DOHH2 (cell line): ENCODE measurements at regions not wholly inside any gene's neighbourhood (a gene's known extent, or its start where the extent isn't known, plus 50 kb on each side); places are given as distances from the start of the nearest gene placed in this dataset.

ENCODE experiments used
- H3F3A ChIP-seq: fragments of 200-600 bp; sonication (generic), shearing (Covaris generic); 2 replicates; pipeline ENCODE4 v1.6.0; 2016; ENCODE audit warnings: antibody characterized with exemption, mild to moderate bottlenecking; ENCODE audit not compliant: control insufficient read depth, insufficient read depth
- H3K27ac ChIP-seq: fragments of 200-600 bp; sonication (generic); 2 replicates; pipeline ENCODE4 v1.5.1; 2014; ENCODE audit warnings: low read depth, mild to moderate bottlenecking, low read length, moderate library complexity
- H3K27me3 ChIP-seq: fragments of 200-600 bp; sonication (generic); 2 replicates; pipeline ENCODE4 v1.6.1; 2014; ENCODE audit warnings: mild to moderate bottlenecking, low read length, mixed read lengths; ENCODE audit not compliant: control insufficient read depth
- H3K36me3 ChIP-seq: fragments of 200-600 bp; sonication (generic); 2 replicates; pipeline ENCODE4 v1.6.1; 2014; ENCODE audit warnings: mild to moderate bottlenecking, low read length, moderate library complexity, mixed read lengths; ENCODE audit not compliant: control insufficient read depth
- H3K4me1 ChIP-seq: fragments of 200-600 bp; sonication (generic); 2 replicates; pipeline ENCODE4 v1.6.1; 2014; ENCODE audit warnings: mild to moderate bottlenecking, low read length, mixed read lengths; ENCODE audit not compliant: control insufficient read depth
- H3K4me2 ChIP-seq: fragments of 200-600 bp; sonication (generic); 2 replicates; pipeline ENCODE4 v1.6.0; 2014; ENCODE audit warnings: mild to moderate bottlenecking, low read length, moderate library complexity
- H3K4me3 ChIP-seq: fragments of 200-600 bp; sonication (generic); 2 replicates; pipeline ENCODE4 v1.5.1; 2014; ENCODE audit warnings: mild to moderate bottlenecking, low read length, mixed read lengths
- H3K79me2 ChIP-seq: fragments of 200-600 bp; sonication (generic); 2 replicates; pipeline ENCODE4 v1.6.1; 2014; ENCODE audit warnings: mild to moderate bottlenecking, low read length, mixed read lengths; ENCODE audit not compliant: control insufficient read depth
- H3K9me2 ChIP-seq: fragments of 200-600 bp; sonication (generic); replicated peaks from 2 replicates; pipeline ENCODE4 v1.6.1; 2014; ENCODE audit warnings: mild to moderate bottlenecking, low read length, mixed read lengths; ENCODE audit not compliant: control insufficient read depth
- H3K9me3 ChIP-seq: fragments of 200-600 bp; sonication (generic); 2 replicates; pipeline ENCODE4 v1.6.1; 2014; ENCODE audit warnings: antibody characterized with exemption, low read length, mixed read lengths; ENCODE audit not compliant: control insufficient read depth, insufficient read depth
- H4K20me1 ChIP-seq: fragments of 200-600 bp; sonication (generic); 2 replicates; pipeline ENCODE4 v1.6.0; 2014; ENCODE audit warnings: low read depth, mild to moderate bottlenecking, antibody characterized with exemption, low read length, moderate library complexity; ENCODE audit not compliant: control insufficient read depth, insufficient read depth
- CTCF ChIP-seq: fragments of 200-600 bp; sonication (generic); IDR thresholded peaks from one replicate; pipeline ENCODE4 v1.5.1; 2014; ENCODE audit warnings: antibody characterized with exemption, mild to moderate bottlenecking, low read depth, low read length; ENCODE audit not compliant: poor library complexity, severe bottlenecking
- EZH2phosphoT487 ChIP-seq: fragments of 200-600 bp; sonication (generic); IDR thresholded peaks from 2 replicates; pipeline ENCODE4 v1.6.1; 2017; ENCODE audit warnings: borderline replicate concordance, mild to moderate bottlenecking, antibody characterized with exemption, low read length, moderate library complexity, mixed read lengths

GRCh38 chr7:42400211-42400772, 163.3 kb upstream of the GLI3 start:
- no peak for TF ChIP-seq CTCF
- TF ChIP-seq EZH2phosphoT487 = no peak
- H4K20me1 ChIP-seq = no peaks in the 10 kb centered on the region
- H3K36me3 ChIP-seq = no peaks in the 10 kb centered on the region
- no peaks in the 10 kb centered on the region for H3K9me3 ChIP-seq
- no peaks in the 10 kb centered on the region for H3K9me2 ChIP-seq
- no peak overlapping the region for H3K27ac ChIP-seq
- H3K27me3 ChIP-seq = no peaks in the 10 kb centered on the region
- no peaks in the 10 kb centered on the region for H3F3A ChIP-seq
- H3K4me3 ChIP-seq = no peak overlapping the region
- H3K79me2 ChIP-seq = no peaks in the 10 kb centered on the region
- H3K4me2 ChIP-seq = no peak overlapping the region
- H3K4me1 ChIP-seq = no peaks in the 10 kb centered on the region

GRCh38 chr7:42395607-42396006, 158.6 kb upstream of the GLI3 start:
- H3K27me3 ChIP-seq = no peaks in the 10 kb centered on the region
- no peaks in the 10 kb centered on the region for H3K36me3 ChIP-seq
- H3F3A ChIP-seq = no peaks in the 10 kb centered on the region
- H4K20me1 ChIP-seq = no peaks in the 10 kb centered on the region
- no peaks in the 10 kb centered on the region for H3K4me1 ChIP-seq
- no peak for TF ChIP-seq EZH2phosphoT487
- no peak for TF ChIP-seq CTCF
- no peaks in the 10 kb centered on the region for H3K9me3 ChIP-seq
- H3K79me2 ChIP-seq = no peaks in the 10 kb centered on the region
- H3K9me2 ChIP-seq = no peaks in the 10 kb centered on the region
- no peak overlapping the region for H3K27ac ChIP-seq
- no peak overlapping the region for H3K4me3 ChIP-seq
- H3K4me2 ChIP-seq = no peak overlapping the region

- Histone ChIP-seq H3K27me3 (no peaks in the 10 kb centered on the region), H3K4me3 (no peak overlapping the region), H3K9me2 (no peaks in the 10 kb centered on the region), H3K4me2 (no peak overlapping the region), H3K4me1 (no peaks in the 10 kb centered on the region), H4K20me1 (no peaks in the 10 kb centered on the region), H3K36me3 (no peaks in the 10 kb centered on the region), H3K79me2 (no peaks in the 10 kb centered on the region), H3K27ac (no peak overlapping the region), H3K9me3 (no peaks in the 10 kb centered on the region; the same call in 1 of the 2 replicates), H3F3A (no peaks in the 10 kb centered on the region)
- TF ChIP-seq CTCF (no peak), EZH2phosphoT487 (no peak)
Observed at GRCh38 chr7:42392826-42393225, 155.8 kb upstream of the GLI3 start.
